ENCODE measurements at regions not wholly inside any gene's neighbourhood (a gene's known extent, or its start where the extent isn't known, plus 50 kb on each side); places are given as distances from the start of the nearest gene placed in this dataset.

GRCh38 chr3:176780766-176781165 lies 416.5 kb downstream of the TBL1XR1 start:
- no peak for TF ChIP-seq CTCF (IDR thresholded peaks at IDR 0.05; ENCODE audit: low read depth, low read length)
- no peak for DNase-seq (ENCODE audit: extremely low read depth, low read depth)

DNA sequence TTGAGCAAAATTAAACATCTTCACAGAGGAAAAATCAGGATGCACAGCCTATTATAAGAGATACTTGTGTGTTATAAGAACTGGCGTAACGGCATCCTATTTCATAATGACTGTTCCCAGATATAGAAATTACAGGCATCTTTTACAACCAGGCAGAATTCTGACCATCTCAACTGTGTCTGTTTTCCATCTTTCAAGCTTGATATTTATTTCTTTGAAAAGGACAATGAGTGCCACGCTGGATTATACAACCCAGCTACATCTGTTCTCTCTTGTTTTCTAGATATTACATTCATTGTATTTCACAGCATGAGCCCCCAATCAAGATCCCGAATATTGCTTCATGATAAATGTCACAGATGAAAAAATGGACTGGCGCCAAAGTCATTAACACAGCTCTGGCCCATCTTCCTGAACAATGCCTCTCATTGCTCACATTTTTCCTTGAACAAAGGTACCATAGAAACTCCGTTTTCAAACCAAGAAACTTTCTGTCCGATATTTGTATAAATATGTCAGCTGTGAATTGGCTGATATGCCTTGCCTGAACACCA lies 420.6 kb downstream of the TBL1XR1 start:
- no peak for TF ChIP-seq CTCF (IDR thresholded peaks at IDR 0.05; ENCODE audit: low read depth, low read length)
- DNase-seq (ENCODE audit: extremely low read depth, low read depth): no peak

- no peak for TF ChIP-seq CTCF (IDR thresholded peaks at IDR 0.05; ENCODE audit: low read depth, low read length)
- no peak for DNase-seq (ENCODE audit: extremely low read depth, low read depth)
Measured at GRCh38 chr3:176769547-176770190, 427.6 kb downstream of the TBL1XR1 start.

DNA sequence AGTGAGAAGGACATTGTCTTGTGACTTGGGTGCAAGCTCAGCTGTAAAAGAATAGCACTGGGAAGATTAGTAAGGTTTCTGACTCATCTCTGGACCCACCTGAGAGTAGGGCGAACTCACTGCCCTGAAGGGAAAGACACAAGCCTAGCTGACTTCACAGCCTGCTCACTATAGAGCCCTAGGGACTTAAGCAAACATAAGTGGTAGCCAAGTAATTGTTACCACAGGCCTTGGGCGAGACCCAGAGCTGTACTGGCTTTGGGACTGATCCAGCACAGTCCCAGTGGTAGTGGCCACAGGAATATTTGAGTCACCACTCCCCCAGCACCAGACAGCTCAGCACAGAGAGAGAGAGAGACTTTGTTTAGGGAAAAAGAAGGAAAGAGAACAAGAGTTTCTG lies 429.9 kb downstream of the TBL1XR1 start:
- no peak for TF ChIP-seq CTCF (IDR thresholded peaks at IDR 0.05; ENCODE audit: low read depth, low read length)

GRCh38 chr3:176766862-176767261 lies 430.4 kb downstream of the TBL1XR1 start:
- DNase-seq (ENCODE audit: extremely low read depth, low read depth): no peak
- TF ChIP-seq CTCF (IDR thresholded peaks at IDR 0.05; ENCODE audit: low read depth, low read length): no peak

More for the DNA sequence above, 429.9 kb downstream of the TBL1XR1 start:
- peak; percentile 15 for DNase-seq (ENCODE audit: extremely low read depth, low read depth)

- DNase-seq (ENCODE audit: extremely low read depth, low read depth): no peak
- no peak for TF ChIP-seq CTCF (IDR thresholded peaks at IDR 0.05; ENCODE audit: low read depth, low read length)
Measured at GRCh38 chr3:176765382-176765900, 431.8 kb downstream of the TBL1XR1 start.

DNA sequence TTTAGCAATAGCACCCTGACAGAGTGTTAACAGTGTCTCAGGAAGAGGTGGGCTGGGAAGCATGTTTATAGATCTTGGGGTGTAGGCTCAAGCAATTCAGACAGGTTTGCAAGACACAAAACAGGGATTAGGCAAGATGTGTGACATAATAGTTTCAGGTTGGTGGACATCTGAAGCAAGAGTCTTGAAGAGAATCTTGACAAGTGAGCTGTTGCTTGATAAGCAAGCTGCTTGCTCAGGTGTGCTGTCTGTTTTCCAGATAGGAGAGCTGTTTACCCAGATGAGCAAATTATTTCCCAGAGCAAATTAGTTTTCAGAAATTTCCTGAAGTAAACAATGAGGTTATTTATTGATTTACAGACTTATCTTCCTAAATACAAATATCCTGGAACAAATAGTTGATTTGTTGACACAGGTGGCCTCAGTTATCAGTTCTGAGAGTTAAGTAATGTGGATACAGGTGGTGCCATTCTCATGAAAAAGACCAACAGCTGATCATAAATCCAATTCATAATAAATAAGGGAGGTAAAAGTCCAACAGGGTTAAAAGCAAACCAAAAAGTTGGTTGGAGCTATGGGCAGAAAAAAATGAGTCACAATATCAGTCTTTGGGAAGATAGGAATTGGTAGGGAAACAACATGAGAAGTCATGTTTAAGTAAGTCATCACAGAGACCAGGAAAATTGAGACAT lies 437.3 kb downstream of the TBL1XR1 start:
- no peak for TF ChIP-seq CTCF (IDR thresholded peaks at IDR 0.05; ENCODE audit: low read depth, low read length)
- no peak for DNase-seq (ENCODE audit: extremely low read depth, low read depth)

Measured in AG09319 (cell line).